Choroid plexus epithelial cell (primary cell): ENCODE measurements at regions not wholly inside any gene's neighbourhood (a gene's known extent, or its start where the extent isn't known, plus 50 kb on each side); places are given as distances from the start of the nearest gene placed in this dataset.

Experiments used
- DNase-seq: peaks from one replicate; pipeline ENCODE4 v3.0.0-alpha.2; 2010; ENCODE audit warnings: low read depth
- H3K4me3 ChIP-seq: 2 replicates; pipeline ENCODE4 v1.5.1; 2011; ENCODE audit warnings: low read depth, mild to moderate bottlenecking, control low read depth, low read length, moderate library complexity
- TF ChIP-seq, protein P1 (sequence below): conservative IDR thresholded peaks from 2 replicates; pipeline ENCODE4 v1.5.1; 2011; ENCODE audit warnings: low read depth, mild to moderate bottlenecking, control low read depth, inconsistent platforms, low read length, moderate library complexity

DNA sequence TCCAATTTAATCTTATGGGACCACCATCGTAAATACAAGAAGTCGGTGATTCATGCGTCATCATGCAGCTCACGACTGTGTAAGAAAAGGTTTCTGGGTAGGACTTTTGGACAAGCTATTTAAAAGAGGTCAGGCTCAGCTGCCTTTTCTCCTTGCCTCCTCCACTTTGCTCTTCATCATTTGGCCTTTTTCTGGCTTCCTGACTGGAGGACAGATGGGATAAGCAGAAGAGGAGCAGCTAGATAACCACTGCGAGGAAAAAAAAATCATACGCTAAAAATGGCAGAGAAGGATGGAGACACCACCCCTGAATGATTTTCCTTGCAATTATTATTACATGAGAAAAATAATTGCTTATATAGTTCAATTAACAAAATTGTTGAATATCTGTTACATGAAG, 294.3 kb upstream of the FSTL5 start:
- DNase-seq, result no peak
- no peak overlapping the region for H3K4me3 ChIP-seq
- TF ChIP-seq, protein P1, sequence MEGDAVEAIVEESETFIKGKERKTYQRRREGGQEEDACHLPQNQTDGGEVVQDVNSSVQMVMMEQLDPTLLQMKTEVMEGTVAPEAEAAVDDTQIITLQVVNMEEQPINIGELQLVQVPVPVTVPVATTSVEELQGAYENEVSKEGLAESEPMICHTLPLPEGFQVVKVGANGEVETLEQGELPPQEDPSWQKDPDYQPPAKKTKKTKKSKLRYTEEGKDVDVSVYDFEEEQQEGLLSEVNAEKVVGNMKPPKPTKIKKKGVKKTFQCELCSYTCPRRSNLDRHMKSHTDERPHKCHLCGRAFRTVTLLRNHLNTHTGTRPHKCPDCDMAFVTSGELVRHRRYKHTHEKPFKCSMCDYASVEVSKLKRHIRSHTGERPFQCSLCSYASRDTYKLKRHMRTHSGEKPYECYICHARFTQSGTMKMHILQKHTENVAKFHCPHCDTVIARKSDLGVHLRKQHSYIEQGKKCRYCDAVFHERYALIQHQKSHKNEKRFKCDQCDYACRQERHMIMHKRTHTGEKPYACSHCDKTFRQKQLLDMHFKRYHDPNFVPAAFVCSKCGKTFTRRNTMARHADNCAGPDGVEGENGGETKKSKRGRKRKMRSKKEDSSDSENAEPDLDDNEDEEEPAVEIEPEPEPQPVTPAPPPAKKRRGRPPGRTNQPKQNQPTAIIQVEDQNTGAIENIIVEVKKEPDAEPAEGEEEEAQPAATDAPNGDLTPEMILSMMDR, result no peak

DNA sequence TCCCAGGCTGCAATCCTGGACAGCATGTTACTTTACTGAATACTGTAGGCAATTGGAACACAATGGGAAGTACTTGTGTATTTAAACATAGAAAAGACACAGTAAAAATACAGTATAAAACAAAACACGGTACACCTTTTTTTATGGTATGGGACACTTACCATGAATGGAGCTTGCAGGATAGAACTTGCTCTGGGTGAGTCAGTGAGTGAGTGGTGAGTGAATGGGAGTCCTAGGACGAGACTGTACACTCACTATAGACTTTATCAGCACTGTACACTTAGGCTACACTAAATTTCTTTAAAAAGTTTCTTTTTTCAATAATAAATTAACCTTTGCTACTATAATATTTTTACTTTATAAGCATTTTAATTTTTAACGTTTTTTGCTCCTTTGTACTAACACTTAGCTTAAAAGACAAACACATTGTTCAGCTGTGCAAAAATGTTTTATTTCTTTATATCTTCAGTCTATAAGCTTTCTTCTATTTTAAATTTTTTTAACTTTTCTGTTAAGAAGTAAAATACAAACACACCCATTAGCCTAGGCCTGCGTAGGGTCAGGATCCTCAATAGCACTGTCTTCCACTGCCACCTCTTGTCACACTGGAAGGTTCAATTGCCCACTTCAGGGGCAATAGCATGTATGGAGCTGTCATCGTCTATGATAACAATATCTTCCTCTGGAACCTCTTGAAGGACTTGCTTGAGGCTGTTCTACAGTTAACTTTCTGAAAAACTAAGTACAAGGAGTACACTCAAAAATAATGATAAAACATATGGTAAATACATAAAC, 293.5 kb upstream of the FSTL5 start:
- no peak for DNase-seq
- TF ChIP-seq, protein P1, result no peak
- H3K4me3 ChIP-seq, result no peak overlapping the region

DNA sequence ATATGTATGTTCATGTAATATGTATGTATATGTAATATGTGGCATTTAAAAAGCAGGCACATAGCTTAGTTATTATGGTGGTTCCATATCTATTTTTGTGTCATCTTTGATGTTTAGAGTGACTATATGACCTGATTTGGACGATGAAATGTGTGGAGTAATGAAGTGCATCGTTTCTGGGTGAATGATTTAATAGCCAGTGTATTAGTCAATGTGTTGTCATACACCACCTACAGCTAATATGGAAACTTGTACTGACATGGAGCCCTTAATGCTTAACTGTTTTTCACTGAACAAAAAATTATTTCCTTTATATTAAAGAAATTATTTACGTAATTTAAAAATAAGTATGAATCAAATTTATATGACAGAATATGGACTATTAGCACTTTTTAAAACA, 292.3 kb upstream of the FSTL5 start:
- TF ChIP-seq, protein P1, result no peak
- no peak for DNase-seq

DNA sequence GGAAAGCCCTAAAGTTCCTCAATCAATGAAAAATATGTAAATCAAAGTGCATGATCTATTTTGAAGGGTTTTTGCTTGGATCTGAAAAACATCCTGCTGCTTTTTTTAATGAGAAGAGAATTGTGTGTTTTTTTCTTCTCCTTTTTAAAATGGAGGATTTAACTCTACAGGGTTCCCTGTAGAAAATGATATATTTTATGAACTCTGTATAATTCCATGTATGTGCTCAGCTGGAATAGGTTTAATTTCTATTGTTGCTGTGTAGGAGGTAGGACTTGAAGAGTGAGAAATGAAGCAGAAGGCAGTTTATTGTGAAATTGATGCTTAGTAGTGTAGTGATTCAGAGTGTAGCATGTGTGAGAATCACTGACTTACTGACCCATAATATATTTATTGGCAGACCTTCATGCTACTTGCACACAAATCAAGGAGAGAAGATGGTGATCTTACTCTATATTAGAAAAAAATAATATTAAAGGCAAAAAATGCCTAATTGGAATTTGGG, 286.8 kb upstream of the FSTL5 start:
- H3K4me3 ChIP-seq, result no peak overlapping the region
- TF ChIP-seq, protein P1, result no peak
- no peak for DNase-seq

More for the DNA sequence above, 292.3 kb upstream of the FSTL5 start:
- H3K4me3 ChIP-seq, result no peak overlapping the region

DNA sequence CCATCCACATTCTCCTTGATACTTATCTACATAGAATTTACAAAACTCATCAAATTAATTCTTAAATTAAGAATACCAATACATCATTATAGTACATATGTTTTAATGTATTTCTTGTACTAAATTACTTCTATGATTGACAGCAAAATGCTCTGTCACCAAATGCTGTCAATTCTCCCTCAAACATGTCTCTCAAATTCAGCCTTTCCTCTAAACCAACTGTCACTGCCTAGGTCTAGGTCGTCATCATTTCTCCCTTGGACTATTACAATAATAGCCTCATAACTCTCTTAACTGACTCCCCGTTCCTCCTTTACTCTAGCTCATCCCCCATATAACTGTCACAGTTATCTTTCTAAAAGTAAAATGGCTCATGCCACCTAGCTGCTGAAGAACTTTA, 279.7 kb upstream of the FSTL5 start:
- H3K4me3 ChIP-seq, result no peak overlapping the region
- TF ChIP-seq, protein P1, result no peak
- DNase-seq, result no peak

DNA sequence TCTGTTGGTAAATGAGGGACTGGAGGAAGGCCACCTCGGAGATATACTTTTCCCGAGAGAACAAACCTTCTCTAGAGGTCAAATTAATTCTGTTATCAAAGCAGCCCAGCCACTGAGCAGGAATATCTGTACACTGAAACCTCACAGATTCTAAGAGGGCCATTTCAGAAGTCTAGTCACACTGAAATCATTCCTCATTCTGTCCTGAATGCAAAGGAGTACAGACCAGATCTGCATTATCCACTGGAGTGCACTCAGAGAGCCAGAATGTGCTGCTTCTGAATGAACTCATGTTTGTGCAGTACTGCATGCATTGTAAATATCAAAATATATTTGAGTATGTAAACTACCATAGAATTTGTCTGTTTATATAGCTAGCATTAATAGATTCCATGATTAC, 278.3 kb upstream of the FSTL5 start:
- DNase-seq, result no peak
- H3K4me3 ChIP-seq, result no peak overlapping the region

DNA sequence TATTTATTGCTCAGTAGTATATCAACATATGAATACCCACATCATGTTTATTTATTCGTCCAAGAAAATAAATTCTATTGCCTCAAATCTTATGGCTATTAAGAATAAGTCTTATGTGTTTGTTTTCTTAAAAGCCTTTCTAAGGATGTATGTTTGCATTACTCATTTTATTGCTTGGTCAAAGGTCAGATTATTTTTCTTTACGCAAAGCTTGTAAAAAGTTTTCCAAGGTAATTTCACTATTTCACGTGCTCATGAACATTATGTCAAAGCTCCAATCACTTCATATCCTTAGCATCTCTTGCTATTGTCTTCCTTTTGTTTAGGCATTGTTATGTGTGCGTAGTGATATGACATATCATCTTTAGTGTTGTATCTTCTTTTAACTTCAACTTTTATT, 258.5 kb upstream of the FSTL5 start:
- H3K4me3 ChIP-seq, result no peak overlapping the region
- no peak for DNase-seq
- TF ChIP-seq, protein P1, result no peak

More for the DNA sequence above, 278.3 kb upstream of the FSTL5 start:
- TF ChIP-seq, protein P1, result no peak
